ENCODE measurements at regions not wholly inside any gene's neighbourhood (a gene's known extent, or its start where the extent isn't known, plus 50 kb on each side); places are given as distances from the start of the nearest gene placed in this dataset.

GRCh38 chr3:56868706-56869105, 67.0 kb upstream of the ARHGEF3 start:
- TF ChIP-seq RAD21 (IDR thresholded peaks at IDR 0.05; ENCODE audit: low read length), result no peak
- no peak for TF ChIP-seq MXI1 (IDR thresholded peaks at IDR 0.05; ENCODE audit: borderline replicate concordance, low read depth, low read length)
- TF ChIP-seq SMC3 (IDR thresholded peaks at IDR 0.05; ENCODE audit: low read depth, low read length), result no peak
- no peak for TF ChIP-seq CTCF (conservative IDR thresholded peaks at IDR 0.05; ENCODE audit: low read depth, low read length)
- TF ChIP-seq POLR2A (IDR thresholded peaks at IDR 0.05; ENCODE audit: low read depth, low read length), result no peak
- no peak for TF ChIP-seq BHLHE40 (IDR thresholded peaks at IDR 0.05; ENCODE audit: low read depth, low read length)
- TF ChIP-seq FOS (IDR thresholded peaks at IDR 0.05; ENCODE audit: low read depth, low read length), result no peak
